ENCODE measurements at regions not wholly inside any gene's neighbourhood (a gene's known extent, or its start where the extent isn't known, plus 50 kb on each side); places are given as distances from the start of the nearest gene placed in this dataset.

GRCh38 chr5:57658018-57658417 lies 175.4 kb upstream of the ACTBL2 start:
- Histone ChIP-seq H3K4me1 (ENCODE audit: insufficient read depth, low read length) (no peaks in the 10 kb centered on the region), H3K27ac (ENCODE audit: low read depth, low read length) (no peak overlapping the region), H4K20me1 (ENCODE audit: insufficient read depth, low read length) (no peaks in the 10 kb centered on the region), H2AFZ (ENCODE audit: low read depth, low read length) (no peak overlapping the region), H3K36me3 (ENCODE audit: insufficient read depth, low read length) (no peaks in the 10 kb centered on the region), H3K4me2 (ENCODE audit: low read length) (no peak overlapping the region), H3K27me3 (ENCODE audit: insufficient read depth, low read length) (no peaks in the 10 kb centered on the region), H3K4me3 (ENCODE audit: insufficient read depth, low read depth, low read length) (no peak overlapping the region), H3K9ac (ENCODE audit: low read length) (no peak overlapping the region), H3K9me3 (ENCODE audit: insufficient read depth, low read depth, low read length) (no peaks in the 10 kb centered on the region), H3K79me2 (ENCODE audit: insufficient read depth, low read length) (no peaks in the 10 kb centered on the region)
- Mint-ChIP-seq H3K4me1 (ENCODE audit: low read depth, unreplicated experiment) (peaks cover 5% of the 10 kb centered on the region), H3K27ac (ENCODE audit: unreplicated experiment) (no peak overlapping the region), H3K36me3 (ENCODE audit: low read depth, unreplicated experiment) (no peaks in the 10 kb centered on the region), H3K9me3 (ENCODE audit: unreplicated experiment) (peaks cover 4% of the 10 kb centered on the region), H3K27me3 (ENCODE audit: low read depth, unreplicated experiment) (no peaks in the 10 kb centered on the region), H3K4me3 (ENCODE audit: unreplicated experiment) (no peak overlapping the region)
- FAIRE-seq (no peak), DNase-seq (ENCODE audit: low read depth) (no peak)
- TF ChIP-seq EZH2 (IDR thresholded peaks at IDR 0.05; ENCODE audit: insufficient read depth, low read length), result no peak
- TF ChIP-seq, protein P1, sequence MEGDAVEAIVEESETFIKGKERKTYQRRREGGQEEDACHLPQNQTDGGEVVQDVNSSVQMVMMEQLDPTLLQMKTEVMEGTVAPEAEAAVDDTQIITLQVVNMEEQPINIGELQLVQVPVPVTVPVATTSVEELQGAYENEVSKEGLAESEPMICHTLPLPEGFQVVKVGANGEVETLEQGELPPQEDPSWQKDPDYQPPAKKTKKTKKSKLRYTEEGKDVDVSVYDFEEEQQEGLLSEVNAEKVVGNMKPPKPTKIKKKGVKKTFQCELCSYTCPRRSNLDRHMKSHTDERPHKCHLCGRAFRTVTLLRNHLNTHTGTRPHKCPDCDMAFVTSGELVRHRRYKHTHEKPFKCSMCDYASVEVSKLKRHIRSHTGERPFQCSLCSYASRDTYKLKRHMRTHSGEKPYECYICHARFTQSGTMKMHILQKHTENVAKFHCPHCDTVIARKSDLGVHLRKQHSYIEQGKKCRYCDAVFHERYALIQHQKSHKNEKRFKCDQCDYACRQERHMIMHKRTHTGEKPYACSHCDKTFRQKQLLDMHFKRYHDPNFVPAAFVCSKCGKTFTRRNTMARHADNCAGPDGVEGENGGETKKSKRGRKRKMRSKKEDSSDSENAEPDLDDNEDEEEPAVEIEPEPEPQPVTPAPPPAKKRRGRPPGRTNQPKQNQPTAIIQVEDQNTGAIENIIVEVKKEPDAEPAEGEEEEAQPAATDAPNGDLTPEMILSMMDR (IDR thresholded peaks at IDR 0.05; ENCODE audit: insufficient read depth, low read depth, low read length), result no peak

DNA sequence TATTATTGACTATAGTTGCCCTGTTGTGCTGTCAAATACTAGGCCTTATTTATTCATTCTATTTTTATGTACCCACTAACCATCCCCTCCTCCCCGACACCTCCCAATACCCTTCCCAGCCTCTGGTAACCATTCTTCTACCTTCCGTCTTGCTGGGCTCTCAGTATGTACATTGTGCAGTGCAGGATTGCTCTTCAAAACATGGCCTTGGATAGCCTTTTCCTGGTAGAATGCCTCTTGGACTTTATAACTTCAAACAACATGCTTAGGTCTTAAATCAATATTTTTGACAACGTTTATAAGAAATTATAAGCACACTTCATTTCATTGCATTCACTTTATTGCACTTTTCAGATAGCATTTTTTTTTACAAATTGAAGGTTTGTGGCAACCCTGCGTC lies 172.6 kb upstream of the ACTBL2 start:
- Histone ChIP-seq H2AFZ (ENCODE audit: low read depth, low read length) (no peak overlapping the region), H4K20me1 (ENCODE audit: insufficient read depth, low read length) (no peaks in the 10 kb centered on the region), H3K4me3 (ENCODE audit: insufficient read depth, low read depth, low read length) (no peak overlapping the region), H3K4me1 (ENCODE audit: insufficient read depth, low read length) (no peaks in the 10 kb centered on the region), H3K27me3 (ENCODE audit: insufficient read depth, low read length) (no peaks in the 10 kb centered on the region), H3K79me2 (ENCODE audit: insufficient read depth, low read length) (no peaks in the 10 kb centered on the region), H3K4me2 (ENCODE audit: low read length) (no peak overlapping the region), H3K27ac (ENCODE audit: low read depth, low read length) (no peak overlapping the region), H3K9ac (ENCODE audit: low read length) (no peak overlapping the region), H3K9me3 (ENCODE audit: insufficient read depth, low read depth, low read length) (no peaks in the 10 kb centered on the region), H3K36me3 (ENCODE audit: insufficient read depth, low read length) (no peaks in the 10 kb centered on the region)
- Mint-ChIP-seq H3K4me3 (ENCODE audit: unreplicated experiment) (no peak overlapping the region), H3K9me3 (ENCODE audit: unreplicated experiment) (peaks cover 6% of the 10 kb centered on the region), H3K36me3 (ENCODE audit: low read depth, unreplicated experiment) (no peaks in the 10 kb centered on the region), H3K27me3 (ENCODE audit: low read depth, unreplicated experiment) (no peaks in the 10 kb centered on the region), H3K4me1 (ENCODE audit: low read depth, unreplicated experiment) (peaks cover 3% of the 10 kb centered on the region), H3K27ac (ENCODE audit: unreplicated experiment) (no peak overlapping the region)
- no peak for TF ChIP-seq EZH2 (IDR thresholded peaks at IDR 0.05; ENCODE audit: insufficient read depth, low read length)
- TF ChIP-seq, protein P1 (IDR thresholded peaks at IDR 0.05; ENCODE audit: insufficient read depth, low read depth, low read length), result no peak
- FAIRE-seq, result no peak
- DNase-seq (ENCODE audit: low read depth), result no peak

DNA sequence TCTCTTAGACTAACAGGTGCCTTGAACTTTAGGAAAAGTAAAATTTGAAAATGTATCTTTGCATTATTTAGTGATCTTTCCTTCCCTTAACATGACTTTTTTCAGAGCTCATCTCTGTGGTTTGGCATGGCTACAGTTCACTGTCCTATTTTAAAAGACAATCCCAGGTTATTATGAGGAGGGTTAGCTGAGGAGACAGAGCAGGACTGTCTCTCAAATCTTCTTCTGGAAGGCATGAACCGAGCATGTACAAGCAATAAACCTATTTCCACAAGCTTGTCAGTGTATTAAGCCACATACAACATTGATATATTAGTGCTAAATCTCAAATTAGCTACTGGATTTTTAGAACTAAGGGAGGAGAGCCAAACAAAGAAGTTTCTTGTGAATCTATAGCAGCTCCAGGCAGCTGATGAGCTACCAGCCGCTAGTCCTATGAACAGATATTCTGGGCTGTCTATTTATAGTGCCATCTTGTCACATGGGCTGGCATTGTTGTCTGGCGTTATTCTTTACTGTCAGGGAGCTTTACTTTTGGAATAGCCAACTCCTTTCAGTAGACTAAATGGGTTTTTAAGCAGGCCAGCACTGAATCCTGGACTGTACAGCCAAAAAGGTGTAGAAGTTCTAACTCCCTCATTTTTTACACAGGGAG lies 171.2 kb upstream of the ACTBL2 start:
- H3K27ac ChIP-seq (ENCODE audit: low read depth, low read length), result no peak overlapping the region
- peak overlapping the region; percentile 43 for H2AFZ ChIP-seq (ENCODE audit: low read depth, low read length)

More for the DNA sequence above, 171.2 kb upstream of the ACTBL2 start:
- Mint-ChIP-seq H3K27me3 (ENCODE audit: low read depth, unreplicated experiment) (no peaks in the 10 kb centered on the region), H3K4me1 (ENCODE audit: low read depth, unreplicated experiment) (peaks cover 3% of the 10 kb centered on the region), H3K9me3 (ENCODE audit: unreplicated experiment) (peaks cover 4% of the 10 kb centered on the region), H3K27ac (ENCODE audit: unreplicated experiment) (no peak overlapping the region), H3K36me3 (ENCODE audit: low read depth, unreplicated experiment) (no peaks in the 10 kb centered on the region), H3K4me3 (ENCODE audit: unreplicated experiment) (no peak overlapping the region)
- FAIRE-seq (no peak), DNase-seq (ENCODE audit: low read depth) (no peak)
- TF ChIP-seq, protein P1 (IDR thresholded peaks at IDR 0.05; ENCODE audit: insufficient read depth, low read depth, low read length), result no peak
- TF ChIP-seq EZH2 (IDR thresholded peaks at IDR 0.05; ENCODE audit: insufficient read depth, low read length), result no peak
- Histone ChIP-seq H3K4me2 (ENCODE audit: low read length) (no peak overlapping the region), H4K20me1 (ENCODE audit: insufficient read depth, low read length) (no peaks in the 10 kb centered on the region), H3K9me3 (ENCODE audit: insufficient read depth, low read depth, low read length) (no peaks in the 10 kb centered on the region), H3K36me3 (ENCODE audit: insufficient read depth, low read length) (no peaks in the 10 kb centered on the region), H3K9ac (ENCODE audit: low read length) (no peak overlapping the region), H3K27me3 (ENCODE audit: insufficient read depth, low read length) (no peaks in the 10 kb centered on the region), H3K79me2 (ENCODE audit: insufficient read depth, low read length) (no peaks in the 10 kb centered on the region), H3K4me3 (ENCODE audit: insufficient read depth, low read depth, low read length) (no peak overlapping the region), H3K4me1 (ENCODE audit: insufficient read depth, low read length) (no peaks in the 10 kb centered on the region)
